ENCODE measurements at regions not wholly inside any gene's neighbourhood (a gene's known extent, or its start where the extent isn't known, plus 50 kb on each side); places are given as distances from the start of the nearest gene placed in this dataset.

- no peak for DNase-seq
Measured at GRCh38 chr3:70789878-70790277, 477.4 kb upstream of the MDFIC2 start.

DNA sequence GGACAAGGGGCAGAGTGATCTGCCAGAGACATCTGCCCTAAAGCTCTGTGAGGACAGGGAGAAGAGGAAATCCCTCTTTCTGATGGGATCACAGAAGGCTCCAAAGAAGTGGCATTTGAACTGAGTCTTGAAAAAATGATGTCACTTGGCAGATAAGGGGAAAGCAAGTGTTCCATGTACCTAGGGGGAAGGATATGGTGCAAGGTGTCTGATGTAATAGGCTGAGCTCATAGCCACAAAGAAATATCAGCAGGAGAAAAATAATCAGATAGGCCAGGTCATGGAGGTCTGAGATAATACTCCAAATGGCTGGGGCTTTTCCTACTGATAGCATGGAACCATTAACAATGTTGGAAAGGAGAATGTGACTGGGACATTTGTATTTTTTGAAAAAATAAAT is 468.4 kb upstream of the MDFIC2 start:
- DNase-seq = no peak

DNA sequence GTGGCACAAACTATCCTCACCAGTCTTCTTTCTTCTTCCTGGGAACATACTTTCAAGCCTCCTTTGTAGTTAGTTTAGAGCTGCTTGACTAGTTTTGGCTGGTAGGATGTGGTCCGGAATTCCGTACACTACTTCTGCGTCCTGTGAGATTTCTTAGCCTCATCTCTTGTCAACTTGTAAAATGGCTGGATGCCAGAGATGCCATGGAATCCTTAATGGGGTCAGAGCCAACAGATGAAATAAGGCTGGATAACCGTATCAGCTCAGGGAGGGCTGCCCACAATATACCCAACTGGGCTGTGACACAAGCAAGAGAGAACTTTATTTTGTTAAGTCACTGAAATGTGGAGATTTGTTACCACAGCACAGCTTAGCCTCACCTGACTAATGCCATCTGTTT is 466.9 kb upstream of the MDFIC2 start:
- no peak for DNase-seq

- DNase-seq = no peak
Measured at GRCh38 chr3:70776081-70776480, 463.6 kb upstream of the MDFIC2 start.

- DNase-seq = no peak
Measured at GRCh38 chr3:70775257-70775656, 462.8 kb upstream of the MDFIC2 start.

DNA sequence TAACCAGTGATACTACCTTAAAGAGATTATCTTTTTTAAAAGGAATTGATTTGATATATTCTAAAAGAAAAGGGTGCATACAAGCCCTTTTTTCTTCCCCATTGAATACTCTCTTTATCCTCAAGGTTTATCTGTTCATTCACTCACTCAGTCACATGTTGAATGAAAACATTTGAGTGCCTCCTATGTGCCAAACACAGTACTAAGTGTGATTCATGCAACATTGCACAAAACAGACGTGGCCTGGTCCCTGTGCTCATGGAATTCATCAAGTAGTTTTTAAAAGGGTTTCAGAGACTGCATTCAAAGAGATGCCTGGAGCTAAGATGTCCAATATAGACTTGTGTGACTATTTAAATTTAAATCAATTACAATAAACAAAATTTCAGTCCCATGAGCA is 462.2 kb upstream of the MDFIC2 start:
- no peak for DNase-seq

DNA sequence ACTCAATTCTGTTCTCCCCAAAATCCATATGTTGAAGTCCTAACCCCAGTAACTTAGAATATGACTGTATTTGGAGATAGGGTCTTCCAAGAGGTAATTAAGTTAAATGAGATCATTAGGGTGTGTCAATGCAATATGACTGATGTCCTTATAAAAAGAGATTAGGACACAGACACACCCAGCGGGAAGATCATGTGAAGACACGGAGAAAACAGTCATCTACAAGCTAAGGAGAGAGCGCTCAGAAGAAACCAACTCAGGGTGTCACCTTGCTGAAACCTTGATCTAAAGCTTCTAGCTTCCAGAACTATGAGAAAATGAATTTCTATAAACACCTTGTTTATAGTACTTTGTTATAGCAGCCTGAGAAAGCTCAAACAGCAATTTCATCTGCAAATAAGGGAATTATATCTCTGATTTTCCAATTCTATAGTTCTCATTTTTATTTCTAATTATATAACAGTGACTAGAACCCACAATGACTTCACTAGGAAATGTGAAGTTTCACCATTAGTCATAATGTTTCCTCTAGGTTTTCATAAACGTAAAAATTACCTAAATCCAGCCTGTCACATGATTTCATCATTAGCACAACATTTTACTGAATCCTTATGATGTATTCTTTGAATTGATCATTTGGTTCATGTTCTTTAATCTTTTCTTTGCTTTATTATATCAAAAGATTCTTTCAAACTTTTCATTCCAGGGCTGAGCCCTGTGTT is 459.1 kb upstream of the MDFIC2 start:
- DNase-seq = no peak

DNA sequence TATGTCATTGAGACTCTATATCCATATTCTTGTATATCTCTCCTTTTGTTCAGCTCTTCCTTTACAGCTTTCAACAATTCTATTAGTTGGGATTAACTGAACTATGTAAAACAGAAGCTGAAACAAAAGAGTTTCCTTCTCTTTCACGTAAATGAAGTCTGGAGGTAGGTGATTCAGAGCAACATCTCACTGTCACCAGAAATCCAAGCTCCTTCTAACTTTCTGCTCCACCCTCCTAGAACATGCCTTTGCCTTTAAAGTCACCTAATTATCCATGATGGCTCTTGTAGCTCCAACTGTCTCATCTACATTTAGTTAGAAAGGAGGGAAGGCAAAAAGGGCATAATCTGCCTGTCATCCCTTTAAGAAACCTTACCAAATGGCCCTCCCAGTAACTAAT is 458.2 kb upstream of the MDFIC2 start:
- DNase-seq = no peak

GRCh38 chr3:70766301-70766700 is 453.9 kb upstream of the MDFIC2 start:
- no peak for DNase-seq

DNA sequence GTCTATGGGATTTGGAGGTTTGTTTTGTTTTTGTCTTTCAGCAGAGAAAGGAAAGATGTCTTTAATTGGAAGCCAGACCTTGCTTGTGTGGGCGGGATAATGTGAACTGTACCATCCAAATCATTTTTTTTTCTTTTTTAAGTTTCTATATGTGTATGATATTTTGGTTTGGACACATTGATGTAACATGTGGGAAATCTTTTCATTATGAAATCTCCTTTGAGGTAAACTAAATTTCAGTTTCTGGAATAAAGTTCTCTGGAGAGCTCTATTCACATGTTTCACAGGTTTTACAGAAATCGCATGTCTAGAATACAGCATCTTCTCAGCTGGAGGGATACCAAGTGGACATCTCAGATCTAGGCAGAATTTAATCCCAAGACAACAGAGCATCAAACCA is 451.5 kb upstream of the MDFIC2 start:
- DNase-seq = no peak

- no peak for DNase-seq
Measured at GRCh38 chr3:70757658-70758057, 445.2 kb upstream of the MDFIC2 start.

- DNase-seq = no peak
Measured at GRCh38 chr3:70755526-70755925, 443.1 kb upstream of the MDFIC2 start.

GRCh38 chr3:70754314-70754713 is 441.9 kb upstream of the MDFIC2 start:
- DNase-seq = no peak

GRCh38 chr3:70753572-70753971 is 441.1 kb upstream of the MDFIC2 start:
- no peak for DNase-seq

GRCh38 chr3:70752051-70752450 is 439.6 kb upstream of the MDFIC2 start:
- DNase-seq = no peak

- DNase-seq = no peak
Measured at GRCh38 chr3:70749122-70749521, 436.7 kb upstream of the MDFIC2 start.

- no peak for DNase-seq
Measured at GRCh38 chr3:70748593-70748992, 436.2 kb upstream of the MDFIC2 start.

GRCh38 chr3:70747847-70748246 is 435.4 kb upstream of the MDFIC2 start:
- no peak for DNase-seq

DNA sequence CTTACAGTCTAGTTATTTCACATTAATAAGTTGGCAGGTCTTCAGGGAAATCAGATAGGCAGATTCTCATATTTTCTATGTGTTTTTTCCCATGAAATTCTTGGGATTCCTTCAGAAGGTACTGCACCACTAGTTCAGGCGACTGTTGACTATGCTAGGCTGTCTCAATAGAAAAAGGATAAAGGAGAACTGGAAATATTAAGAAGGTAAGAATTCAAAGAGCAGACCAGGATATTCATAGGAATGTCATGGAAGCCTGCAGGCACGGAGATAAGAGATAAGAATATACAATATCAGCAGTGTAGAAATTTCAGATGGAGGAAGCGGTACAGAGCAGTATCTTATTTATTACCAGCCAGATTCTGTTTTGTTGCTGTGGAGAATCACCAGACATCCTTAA is 432.1 kb upstream of the MDFIC2 start:
- no peak for DNase-seq

DNA sequence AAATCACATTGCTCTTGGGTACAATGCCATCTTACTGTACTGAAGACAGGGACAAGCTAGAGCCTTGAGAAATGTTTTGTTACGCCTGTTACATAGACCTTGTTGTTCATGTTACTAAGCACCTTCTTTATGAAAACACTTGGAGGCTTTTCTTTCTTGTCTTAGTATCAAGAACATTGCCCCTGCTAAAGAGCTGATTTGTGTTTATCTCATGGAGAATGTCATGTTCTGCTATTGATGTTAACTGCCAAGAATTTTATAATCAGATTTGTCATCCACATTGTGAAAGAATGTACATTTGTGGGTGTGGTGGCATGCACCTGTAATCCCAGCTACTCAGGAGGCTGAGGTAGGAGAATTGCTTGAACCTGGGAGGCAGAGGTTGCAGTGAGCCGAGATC is 431.3 kb upstream of the MDFIC2 start:
- no peak for DNase-seq

GRCh38 chr3:70742081-70742480 is 429.6 kb upstream of the MDFIC2 start:
- DNase-seq = no peak

DNA sequence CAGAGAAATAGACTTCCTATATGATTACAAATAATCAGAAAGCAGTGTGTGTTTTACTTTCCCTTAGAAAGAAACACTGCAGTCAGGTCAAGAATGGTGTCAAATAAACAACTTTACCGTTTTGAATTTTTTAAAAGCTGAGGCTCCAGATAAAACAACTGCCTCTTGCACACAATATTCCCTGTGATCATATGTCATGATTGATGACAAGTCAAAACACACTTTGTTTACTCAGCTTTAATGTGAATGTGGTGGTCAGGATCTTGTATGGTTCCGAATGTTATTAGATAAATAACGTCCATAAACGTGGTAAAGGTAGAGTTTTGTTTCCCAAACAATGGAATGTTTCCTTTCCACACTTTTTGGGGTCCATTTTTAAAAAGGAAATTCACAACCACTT is 428.4 kb upstream of the MDFIC2 start:
- no peak for DNase-seq

- no peak for DNase-seq
Measured at GRCh38 chr3:70740071-70740470, 427.6 kb upstream of the MDFIC2 start.

- DNase-seq = no peak
Measured at GRCh38 chr3:70738291-70738681, 425.8 kb upstream of the MDFIC2 start.

GRCh38 chr3:70737666-70738290 is 425.3 kb upstream of the MDFIC2 start:
- DNase-seq = no peak

All from CD4-positive, alpha-beta T cell treated with Interleukin-10 for 1 hour (primary cell).